Ramos (cell line): ENCODE measurements at regions not wholly inside any gene's neighbourhood (a gene's known extent, or its start where the extent isn't known, plus 50 kb on each side); places are given as distances from the start of the nearest gene placed in this dataset.
"Not testable (repeated sequence)": the region's sequence is repeated elsewhere in the genome, so short reads cannot be mapped to it uniquely, and the experiment has no call there.

ENCODE experiments used
- in situ Hi-C: fragments of 300-500 bp; cut with MboI; formaldehyde crosslinking; loops from one replicate; pipeline ENCODE4 v1.14.3; 2022; ENCODE audit warnings: low sequenced_read_pairs; ENCODE audit not compliant: unreplicated experiment

DNA sequence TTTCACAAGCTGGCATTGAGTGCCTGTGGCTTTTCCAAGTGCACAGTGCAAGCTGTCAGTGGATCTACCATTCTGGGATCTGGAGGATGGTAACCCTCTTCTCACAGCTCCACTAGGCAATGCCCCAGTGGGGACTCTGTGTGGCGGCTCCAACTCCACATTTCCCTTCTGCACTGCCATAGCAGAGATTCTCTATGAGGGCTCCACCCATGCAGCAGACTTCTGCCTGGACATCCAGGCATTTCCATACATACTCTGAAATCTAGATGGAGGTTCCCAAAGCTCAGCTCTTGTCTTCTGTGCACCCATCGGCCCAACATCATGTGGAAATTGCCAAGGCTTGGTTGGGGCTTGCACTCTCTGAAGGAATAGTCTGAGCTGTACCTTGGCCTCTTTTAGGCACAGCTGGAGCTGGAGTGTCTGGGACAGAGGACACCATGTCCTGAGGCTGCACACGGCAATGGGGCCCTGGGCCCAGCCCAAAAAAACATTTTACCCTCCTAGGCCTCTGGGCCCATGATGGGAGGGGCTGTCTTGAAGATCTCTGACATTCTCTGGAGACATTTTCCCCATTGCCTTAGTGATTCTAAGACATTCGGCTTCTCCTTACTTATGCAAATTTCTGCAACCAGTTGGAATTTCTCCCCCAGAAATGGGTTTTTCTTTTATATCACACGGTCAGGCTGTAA is 313.3 kb upstream of the SFSWAP start:
- in situ Hi-C loops = no loop called here

GRCh38 chr12:131399000-131399399 is 311.9 kb upstream of the SFSWAP start:
- in situ Hi-C loops = no loop called here

DNA sequence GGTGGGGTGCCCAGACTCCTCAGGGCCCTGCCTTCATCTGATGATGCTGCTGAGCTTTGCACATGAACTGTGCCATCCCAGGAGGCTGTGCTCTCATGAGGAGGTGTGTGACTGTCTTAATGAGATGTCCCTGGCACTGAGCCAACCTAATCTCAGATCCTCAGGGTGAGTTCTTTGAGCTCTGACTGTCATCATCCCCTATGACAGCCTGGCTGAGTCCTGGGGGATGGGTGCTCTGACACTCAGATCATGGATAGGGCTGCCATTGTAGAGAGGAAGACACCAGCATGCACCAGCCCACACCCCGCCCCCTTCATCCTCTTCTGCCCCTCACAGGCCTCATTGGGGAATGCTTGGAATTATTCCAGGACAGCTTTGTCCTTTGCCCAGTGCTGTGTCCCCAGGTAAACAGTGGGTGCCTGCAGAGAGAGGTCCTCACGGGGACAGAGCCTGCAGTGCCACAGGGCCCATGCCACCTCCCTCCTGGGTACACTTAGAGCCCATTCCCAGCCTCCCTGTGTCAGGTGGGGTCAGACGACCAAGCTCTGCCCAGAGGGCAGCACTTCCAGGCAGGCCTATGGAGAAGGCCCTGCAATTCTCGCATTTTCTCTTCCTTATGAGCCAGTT is 310.1 kb upstream of the SFSWAP start:
- in situ Hi-C loops = not testable (repeated sequence)

GRCh38 chr12:131401907-131402633 is 308.8 kb upstream of the SFSWAP start:
- in situ Hi-C loops = not testable (repeated sequence)

- in situ Hi-C loops = no loop called here
These were observed 308.0 kb upstream of the SFSWAP start for GRCh38 chr12:131402781-131403396.

DNA sequence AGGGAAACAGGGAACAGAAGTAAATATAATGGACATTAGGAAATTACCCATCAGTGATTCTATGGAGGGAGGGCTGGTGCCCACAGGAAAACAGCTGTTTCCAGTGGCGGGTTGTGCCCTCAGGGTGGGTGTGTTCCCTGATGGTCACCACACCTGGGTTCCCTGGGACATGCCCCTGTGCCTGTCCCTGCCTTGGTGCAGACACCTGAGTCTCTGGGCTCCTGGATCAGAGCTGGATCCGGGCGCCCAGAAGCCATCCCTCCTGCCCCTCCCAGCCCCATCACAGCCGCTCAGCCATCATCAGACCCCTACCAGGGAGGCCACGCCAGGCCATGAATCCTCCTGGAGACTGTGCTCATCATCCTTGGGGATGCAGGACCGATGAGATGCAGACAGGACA is 307.2 kb upstream of the SFSWAP start:
- in situ Hi-C loops = no loop called here

DNA sequence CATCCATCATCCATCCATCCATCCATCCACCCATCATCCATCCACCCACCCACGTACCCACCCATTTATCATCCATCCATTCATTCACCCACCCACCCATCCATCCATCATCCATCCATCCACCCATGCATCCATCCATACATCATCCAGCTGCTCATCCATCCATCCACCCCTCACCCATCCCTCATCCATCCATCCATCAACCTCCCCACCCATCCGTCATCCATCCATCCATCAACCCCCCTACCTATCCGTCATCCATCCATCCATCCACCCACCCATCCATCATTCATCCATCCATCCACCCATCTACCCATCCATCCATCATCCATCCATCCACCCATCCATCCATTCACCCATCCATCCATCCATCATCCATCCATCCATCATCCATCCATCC is 306.2 kb upstream of the SFSWAP start:
- in situ Hi-C loops = no loop called here

DNA sequence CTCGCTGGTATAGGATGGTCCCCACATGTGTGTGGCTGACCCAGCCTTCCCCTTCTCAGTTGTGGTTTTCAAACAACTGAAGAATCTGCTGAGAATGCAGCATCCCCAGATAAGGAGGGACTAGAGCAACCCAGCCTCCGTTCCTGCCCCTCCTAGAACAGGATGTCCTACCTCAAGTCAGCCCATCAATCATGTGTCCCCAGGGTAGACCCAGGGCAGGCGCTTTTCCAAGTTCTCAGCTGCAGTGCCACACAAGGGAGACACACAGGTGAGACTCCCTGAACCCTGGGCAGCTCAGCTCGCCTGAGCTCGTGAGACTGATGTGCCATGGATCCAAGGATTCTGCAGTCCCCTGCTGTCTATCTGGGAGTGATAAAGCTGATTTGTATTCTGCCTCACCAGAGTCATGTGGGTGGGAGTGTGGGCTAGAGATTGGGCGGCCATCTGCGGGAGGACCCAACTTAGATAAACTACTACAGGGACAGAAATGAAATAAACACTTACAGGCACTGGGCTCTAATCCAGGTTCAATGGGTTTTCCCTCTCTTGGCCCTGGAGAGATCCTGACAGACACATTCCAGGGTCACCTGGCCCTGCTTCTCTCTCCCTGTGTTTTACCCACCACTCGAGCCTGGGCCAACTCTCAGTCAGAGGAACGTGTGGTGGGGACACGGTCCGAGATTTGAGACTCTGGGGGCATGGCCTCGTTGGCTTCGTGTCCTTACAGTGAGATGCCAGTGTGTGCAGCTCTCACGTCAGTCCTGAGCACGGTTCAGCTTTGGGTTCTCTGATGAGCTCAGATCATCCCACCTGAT is 303.5 kb upstream of the SFSWAP start:
- in situ Hi-C loops = no loop called here

GRCh38 chr12:131408036-131408365 is 302.9 kb upstream of the SFSWAP start:
- in situ Hi-C loops = no loop called here

DNA sequence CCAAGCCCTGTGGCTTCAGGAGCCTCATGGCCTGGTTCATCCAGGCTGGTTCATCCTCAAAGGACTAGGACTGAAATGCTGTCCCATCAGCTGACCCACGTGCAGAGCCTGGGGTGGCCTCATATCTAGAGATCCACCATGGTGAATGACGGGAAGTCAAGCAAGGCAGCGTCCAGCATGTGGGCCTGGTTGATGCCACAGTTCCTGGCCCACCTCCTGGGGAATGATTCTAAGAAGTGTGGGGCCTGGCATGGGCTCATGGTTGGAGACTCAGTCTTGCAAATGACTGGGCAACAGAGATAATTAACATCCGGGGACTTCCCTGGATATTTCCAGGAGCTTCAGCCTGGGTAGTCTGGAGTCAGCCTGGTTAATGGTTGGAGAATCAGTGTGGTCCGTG is 302.4 kb upstream of the SFSWAP start:
- in situ Hi-C loops = no loop called here

- in situ Hi-C loops = no loop called here
These were observed 301.7 kb upstream of the SFSWAP start for GRCh38 chr12:131409211-131409610.

DNA sequence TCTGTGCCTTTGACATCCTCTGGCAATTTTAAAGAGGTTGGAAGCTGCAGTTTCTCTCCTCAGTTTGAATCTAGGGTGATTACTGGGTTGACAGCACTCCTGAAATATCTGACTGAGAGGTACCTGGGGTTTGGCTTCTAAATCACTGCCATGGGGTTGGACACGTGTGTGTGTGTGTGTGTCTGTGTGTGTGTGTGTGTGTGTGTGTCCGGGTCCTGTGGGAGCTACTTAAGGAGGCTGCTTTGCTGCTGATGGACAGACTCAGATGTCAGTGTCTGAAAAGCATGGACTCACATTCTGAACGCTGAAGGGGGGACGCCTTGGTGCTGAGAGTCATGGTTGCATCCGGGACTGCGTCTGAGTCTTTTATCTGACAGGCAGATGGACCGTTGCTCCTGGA is 299.1 kb upstream of the SFSWAP start:
- in situ Hi-C loops = not testable (repeated sequence)

- in situ Hi-C loops = no loop called here
These were observed 297.9 kb upstream of the SFSWAP start for GRCh38 chr12:131413006-131413405.

DNA sequence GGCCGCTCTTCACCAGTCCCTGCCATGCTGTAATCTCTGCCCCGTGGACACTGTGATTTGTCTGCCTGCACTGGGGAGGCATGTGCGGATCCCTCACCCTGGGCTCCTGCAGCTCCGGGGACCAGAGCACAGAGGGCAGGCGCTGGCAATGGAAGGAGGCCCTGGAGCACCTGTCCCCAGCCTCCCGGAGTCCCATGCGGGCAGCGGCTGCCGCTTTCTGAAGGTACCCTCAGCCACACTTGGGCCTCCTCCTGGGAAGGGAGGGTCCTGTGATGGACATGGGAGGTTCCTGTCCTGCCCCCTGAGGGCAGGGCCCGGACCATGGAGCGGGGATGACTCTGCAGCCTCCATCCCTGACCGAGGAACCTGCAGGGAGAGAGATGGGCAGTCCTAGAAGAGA is 297.4 kb upstream of the SFSWAP start:
- in situ Hi-C loops = no loop called here

- in situ Hi-C loops = not testable (repeated sequence)
These were observed 296.6 kb upstream of the SFSWAP start for GRCh38 chr12:131414155-131414922.

DNA sequence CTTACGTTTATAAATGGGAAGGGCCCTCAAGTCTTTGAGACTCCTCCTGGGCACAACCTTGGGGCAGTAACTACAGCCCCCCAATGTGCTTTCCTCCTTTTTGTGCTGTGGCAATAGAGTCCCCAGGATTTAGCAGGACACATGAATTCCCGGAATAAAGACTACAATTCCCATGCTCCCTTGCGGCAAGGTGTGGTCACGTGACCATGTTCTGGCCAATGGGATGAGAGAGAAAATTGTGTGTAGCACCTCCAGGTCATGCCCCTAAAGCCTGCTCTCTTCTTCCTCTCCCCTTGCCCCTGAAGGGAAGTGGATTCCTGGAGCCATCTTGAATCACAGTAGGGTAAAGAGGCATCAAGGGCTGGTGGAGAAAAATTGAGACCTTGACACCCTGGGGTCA is 295.1 kb upstream of the SFSWAP start:
- in situ Hi-C loops = no loop called here

DNA sequence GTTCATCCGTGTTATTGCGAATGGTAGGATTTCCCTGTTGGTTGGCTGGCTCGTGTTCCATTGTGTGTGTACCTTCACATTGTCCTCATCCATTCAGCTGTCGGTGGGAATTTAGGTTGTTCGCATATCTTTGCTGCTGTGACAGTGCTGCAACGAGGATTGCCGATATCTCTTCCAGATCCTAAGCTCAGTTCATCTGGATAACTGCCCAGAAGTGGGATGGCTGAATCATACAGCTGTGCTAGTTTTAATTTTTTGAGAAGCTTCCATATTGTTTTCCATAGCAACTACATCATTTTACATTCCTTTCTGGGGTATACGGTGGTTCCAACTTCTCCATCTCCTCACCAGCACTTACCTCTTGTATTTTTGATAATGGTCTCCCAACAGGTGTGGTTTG is 292.8 kb upstream of the SFSWAP start:
- in situ Hi-C loops = no loop called here

GRCh38 chr12:131418884-131419283 is 292.0 kb upstream of the SFSWAP start:
- in situ Hi-C loops = no loop called here

DNA sequence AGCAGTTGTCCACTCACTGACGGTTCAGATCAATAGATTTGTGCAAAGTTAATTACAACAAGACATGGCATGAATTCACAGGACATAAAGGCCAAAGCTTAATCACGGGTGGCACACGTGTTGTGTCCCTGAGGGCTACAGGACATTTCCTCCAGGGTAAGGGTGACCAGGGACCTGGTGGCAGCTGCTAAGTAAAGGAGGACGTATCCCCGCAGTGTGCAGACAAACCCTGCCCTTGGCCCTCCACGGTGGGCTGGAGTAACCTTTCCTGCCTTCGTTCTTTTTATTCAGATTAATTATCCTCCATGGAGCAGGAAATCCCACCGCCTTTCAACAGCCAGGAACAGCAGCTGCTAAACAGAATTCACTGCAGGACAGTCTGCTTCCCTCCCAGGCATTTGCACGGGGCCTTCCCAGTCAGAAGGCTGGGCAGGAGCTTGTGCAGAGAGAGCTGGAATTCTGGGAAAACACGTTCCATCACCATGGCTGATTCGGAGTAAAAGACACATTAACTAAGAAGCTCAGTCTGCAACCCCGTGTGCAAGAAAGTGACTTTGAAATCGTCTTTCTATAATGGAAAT is 289.9 kb upstream of the SFSWAP start:
- in situ Hi-C loops = no loop called here
